Lung (tissue), 11 donors: ENCODE measurements at regions not wholly inside any gene's neighbourhood (a gene's known extent, or its start where the extent isn't known, plus 50 kb on each side); places are given as distances from the start of the nearest gene placed in this dataset.

Experiments used
- ATAC-seq: fragments of 200-7000 bp; cut with Tn5 transposase; one replicate; pipeline ENCODE4 v1.9.1; 2020; ENCODE audit warnings: moderate number of reproducible peaks; ENCODE audit not compliant: insufficient read depth, low FRiP score
- DNase-seq, 3 donors: peaks; one replicate each; pipeline ENCODE4 v3.0.0-alpha.2; 2013 to 2017
- H3K27ac ChIP-seq, 2 donors: one replicate each; pipeline ENCODE4 v1.5.1; 2013; ENCODE audit warnings: mild to moderate bottlenecking in 2 of 2, moderate library complexity in 2 of 2, control low read depth in 1 of 2, inconsistent platforms in 1 of 2, low read depth in 1 of 2, low read length in 1 of 2
- H3K27me3 ChIP-seq, 3 donors: one replicate each; pipeline ENCODE4 v1.5.1; 2013; ENCODE audit warnings: low read length in 2 of 3; ENCODE audit not compliant: control insufficient read depth in 3 of 3, insufficient read depth in 3 of 3
- H3K36me3 ChIP-seq, 4 donors: one replicate each; pipeline ENCODE4 v1.5.1; 2013; ENCODE audit warnings: low read length in 4 of 4, mild to moderate bottlenecking in 1 of 4, moderate library complexity in 1 of 4; ENCODE audit not compliant: control insufficient read depth in 4 of 4, insufficient read depth in 4 of 4
- H3K4me1 ChIP-seq, 5 donors: one replicate each; pipeline ENCODE4 v1.5.1; 2013; ENCODE audit warnings: low read length in 5 of 5, mild to moderate bottlenecking in 2 of 5, moderate library complexity in 1 of 5; ENCODE audit not compliant: control insufficient read depth in 5 of 5, insufficient read depth in 5 of 5
- H3K4me3 ChIP-seq: one replicate; pipeline ENCODE4 v1.5.1; 2013; ENCODE audit warnings: mild to moderate bottlenecking, control low read depth, moderate library complexity
- H3K9ac ChIP-seq, 2 donors: one replicate each; pipeline ENCODE4 v1.5.1; 2013; ENCODE audit warnings: low read length in 2 of 2, control low read depth in 1 of 2; ENCODE audit not compliant: insufficient read depth in 1 of 2
- H3K9me3 ChIP-seq, 4 donors: one replicate each; pipeline ENCODE4 v1.5.1; 2013; ENCODE audit warnings: low read length in 3 of 4, mild to moderate bottlenecking in 1 of 4, moderate library complexity in 1 of 4; ENCODE audit not compliant: control insufficient read depth in 4 of 4, insufficient read depth in 3 of 4
- WGBS, 2 donors: extraction: QIAGEN DNeasy Blood & Tissue Kit; methylation state at CpG; one replicate each; pipeline ENCODE4 v1.1.7; 2013; 5-methylcytosine and 5-hydroxymethylcytosine counted together
- TF ChIP-seq, protein P1 (sequence below): IDR thresholded peaks from 2 replicates; pipeline ENCODE4 v1.5.1; 2012; ENCODE audit warnings: mild to moderate bottlenecking; ENCODE audit errors: control extremely low read depth, extremely low read depth
- donor health status: control.
- donor health status: control.
- donor health status: Bipolar disorder and iron deficiency.
- donor health status: healthy.
- donor health status: DM: yes; HTN: yes; CAD: no.

DNA sequence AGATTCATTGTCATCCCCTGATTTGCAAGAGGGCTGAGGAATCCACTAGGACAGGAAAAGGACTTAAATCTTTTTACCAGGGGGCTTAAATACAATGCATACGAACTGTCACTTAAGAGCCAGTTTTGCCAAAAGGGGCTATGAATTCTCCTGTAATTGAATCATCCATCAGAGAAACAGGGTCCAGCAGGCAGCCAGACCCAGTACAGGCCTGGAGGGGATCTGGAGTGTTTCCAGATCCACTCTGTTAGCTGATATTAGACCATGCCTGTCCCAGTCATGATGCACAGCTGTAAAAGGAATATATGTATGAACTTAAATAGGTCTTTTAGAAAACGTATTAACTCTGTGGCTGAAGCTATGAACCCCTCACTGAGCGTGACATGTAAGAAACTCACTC lies 53.8 kb upstream of the PRSS23 start:
- WGBS, 2 donors, result 87 to 97% methylated on average over 3 of the region's 3 CpGs
- peak in 1 of 3 donors; percentile 23 for DNase-seq
- TF ChIP-seq, protein P1, sequence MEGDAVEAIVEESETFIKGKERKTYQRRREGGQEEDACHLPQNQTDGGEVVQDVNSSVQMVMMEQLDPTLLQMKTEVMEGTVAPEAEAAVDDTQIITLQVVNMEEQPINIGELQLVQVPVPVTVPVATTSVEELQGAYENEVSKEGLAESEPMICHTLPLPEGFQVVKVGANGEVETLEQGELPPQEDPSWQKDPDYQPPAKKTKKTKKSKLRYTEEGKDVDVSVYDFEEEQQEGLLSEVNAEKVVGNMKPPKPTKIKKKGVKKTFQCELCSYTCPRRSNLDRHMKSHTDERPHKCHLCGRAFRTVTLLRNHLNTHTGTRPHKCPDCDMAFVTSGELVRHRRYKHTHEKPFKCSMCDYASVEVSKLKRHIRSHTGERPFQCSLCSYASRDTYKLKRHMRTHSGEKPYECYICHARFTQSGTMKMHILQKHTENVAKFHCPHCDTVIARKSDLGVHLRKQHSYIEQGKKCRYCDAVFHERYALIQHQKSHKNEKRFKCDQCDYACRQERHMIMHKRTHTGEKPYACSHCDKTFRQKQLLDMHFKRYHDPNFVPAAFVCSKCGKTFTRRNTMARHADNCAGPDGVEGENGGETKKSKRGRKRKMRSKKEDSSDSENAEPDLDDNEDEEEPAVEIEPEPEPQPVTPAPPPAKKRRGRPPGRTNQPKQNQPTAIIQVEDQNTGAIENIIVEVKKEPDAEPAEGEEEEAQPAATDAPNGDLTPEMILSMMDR, result no peak
- no peak for ATAC-seq
- H3K4me1 ChIP-seq, result peaks cover 0 to 18% (median 3%) of the 10 kb centered on the region in 5 donors
- no peak overlapping the region for H3K27ac ChIP-seq
- no peaks in the 10 kb centered on the region for H3K9me3 ChIP-seq
- H3K27me3 ChIP-seq, result no peaks in the 10 kb centered on the region
- no peak overlapping the region for H3K4me3 ChIP-seq
- H3K9ac ChIP-seq, result no peak overlapping the region
- no peaks in the 10 kb centered on the region for H3K36me3 ChIP-seq

DNA sequence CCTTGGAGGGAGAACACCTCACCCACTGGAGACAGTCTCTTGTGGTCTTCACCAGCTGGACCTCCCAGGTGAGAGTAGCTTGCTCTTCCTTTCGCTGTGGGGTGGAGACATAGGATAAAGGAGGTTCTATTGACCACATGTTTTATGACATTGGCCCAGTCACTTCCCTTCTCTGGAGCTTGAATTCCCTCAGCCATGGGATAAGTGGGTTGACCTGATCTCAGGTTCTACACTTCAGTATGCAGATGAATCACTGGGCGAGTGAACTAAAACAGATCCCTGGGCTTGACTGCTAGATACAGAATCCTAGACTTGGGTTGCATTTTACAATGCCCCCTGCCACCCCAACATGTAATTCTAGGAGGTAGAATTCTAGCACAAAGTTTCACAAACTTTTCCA lies 54.8 kb upstream of the PRSS23 start:
- Histone ChIP-seq H3K9me3 (no peaks in the 10 kb centered on the region), H3K27ac (no peak overlapping the region), H3K9ac (no peak overlapping the region), H3K27me3 (no peaks in the 10 kb centered on the region), H3K36me3 (no peaks in the 10 kb centered on the region), H3K4me1 (peaks cover 3 to 28% (median 9%) of the 10 kb centered on the region in 5 donors), H3K4me3 (no peak overlapping the region)
- WGBS, 2 donors, result 88 to 97% methylated on average over 2 of the region's 2 CpGs
- DNase-seq (no peak), ATAC-seq (no peak)
- TF ChIP-seq, protein P1, result no peak

DNA sequence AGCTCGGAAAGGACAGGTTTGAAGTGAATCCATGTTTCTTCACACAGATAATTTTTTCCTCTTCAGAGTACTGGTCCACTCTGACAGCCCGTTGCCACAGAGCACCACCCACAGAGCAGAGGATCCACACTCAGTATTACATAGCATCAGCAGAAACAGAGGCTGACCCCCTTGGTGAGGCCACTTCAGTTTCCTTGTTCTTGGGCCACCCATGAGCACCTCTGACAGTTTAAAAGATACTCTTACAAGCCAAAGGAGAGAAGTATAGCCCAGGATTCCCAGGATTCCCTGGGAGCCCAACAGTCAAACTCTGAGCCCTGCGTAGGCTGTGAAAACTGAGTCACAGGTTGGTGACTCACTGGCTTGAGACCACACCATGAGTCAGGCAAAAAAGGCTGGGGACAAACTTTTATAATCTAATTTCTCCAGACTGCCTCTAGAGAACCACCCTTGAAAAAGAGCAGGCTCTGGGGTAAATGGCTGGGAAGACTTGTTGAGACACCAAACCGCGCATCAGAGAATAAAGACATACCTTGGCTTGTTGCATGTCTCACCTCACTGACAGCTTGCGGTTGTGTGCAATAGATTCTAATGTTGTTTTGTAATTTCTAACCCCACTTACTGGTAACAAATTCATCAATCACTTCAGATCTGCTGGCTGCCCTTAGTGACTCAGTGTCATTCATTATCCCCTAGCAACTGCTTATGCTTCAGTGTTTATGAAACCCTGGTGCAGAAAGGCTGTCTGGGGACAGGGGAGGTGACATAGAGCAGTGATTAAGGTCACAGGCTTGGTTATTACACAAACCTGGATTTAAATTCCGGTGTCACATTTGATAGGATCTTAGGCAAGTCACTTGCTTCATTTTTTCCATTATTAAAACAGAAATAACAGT lies 56.9 kb upstream of the PRSS23 start:
- Histone ChIP-seq H3K36me3 (no peaks in the 10 kb centered on the region), H3K9me3 (no peaks in the 10 kb centered on the region), H3K4me1 (peaks cover 11 to 34% (median 13%) of the 10 kb centered on the region in 5 donors), H3K4me3 (no peak overlapping the region), H3K27me3 (no peaks in the 10 kb centered on the region), H3K27ac (peak overlapping the region; percentile 61 to 78), H3K9ac (no peak overlapping the region)
- TF ChIP-seq, protein P1, result no peak
- ATAC-seq (peak; percentile 60), DNase-seq (no peak)
- 72 to 86% methylated on average over 7 of the region's 7 CpGs for WGBS, 2 donors
